GM23338 (cell line): ENCODE measurements at regions not wholly inside any gene's neighbourhood (a gene's known extent, or its start where the extent isn't known, plus 50 kb on each side); places are given as distances from the start of the nearest gene placed in this dataset.

ENCODE experiments used
- ATAC-seq: fragments of 200-7000 bp; cut with Tn5 transposase; 3 replicates; pipeline ENCODE4 v1.9.1; 2020
- DNase-seq: peaks from one replicate; pipeline ENCODE4 v3.0.0-alpha.2; 2015; ENCODE audit warnings: low spot score
- H2AFZ ChIP-seq: fragments of 200-600 bp; sonication (generic); 2 replicates; pipeline ENCODE4 v1.8.0; 2016; ENCODE audit warnings: antibody characterized with exemption, mild to moderate bottlenecking, moderate library complexity
- H3F3A ChIP-seq: fragments of 200-600 bp; sonication (generic); replicated peaks from 2 replicates; pipeline ENCODE4 v1.8.0; 2017; ENCODE audit warnings: antibody characterized with exemption, mixed run types, low read depth
- H3K27ac ChIP-seq: fragments of 200-600 bp; sonication (generic); 2 replicates; pipeline ENCODE4 v1.6.1; 2016; ENCODE audit warnings: low read depth
- H3K27me3 ChIP-seq: fragments of 200-600 bp; sonication (generic); 2 replicates; pipeline ENCODE4 v1.8.0; 2016; ENCODE audit warnings: mild to moderate bottlenecking, mixed run types, moderate library complexity; ENCODE audit not compliant: insufficient read depth
- H3K36me3 ChIP-seq: fragments of 200-600 bp; sonication (generic); 2 replicates; pipeline ENCODE4 v1.8.0; 2016; ENCODE audit warnings: mild to moderate bottlenecking; ENCODE audit not compliant: insufficient read depth
- H3K4me1 ChIP-seq: fragments of 200-600 bp; sonication (generic); 2 replicates; pipeline ENCODE4 v1.8.0; 2016; ENCODE audit warnings: mild to moderate bottlenecking, moderate library complexity; ENCODE audit not compliant: insufficient read depth
- H3K4me2 ChIP-seq: fragments of 200-600 bp; sonication (generic); 2 replicates; pipeline ENCODE4 v1.7.1; 2017; ENCODE audit warnings: mixed run types
- H3K4me3 ChIP-seq: fragments of 200-600 bp; sonication (generic); 2 replicates; pipeline ENCODE4 v1.6.1; 2016; ENCODE audit warnings: mixed run types
- H3K79me2 ChIP-seq: fragments of 200-600 bp; sonication (generic); replicated peaks from 2 replicates; pipeline ENCODE4 v1.8.0; 2017; ENCODE audit warnings: mild to moderate bottlenecking; ENCODE audit not compliant: insufficient read depth
- H3K9me2 ChIP-seq: fragments of 200-600 bp; sonication (generic); 2 replicates; pipeline ENCODE4 v1.8.0; 2017; ENCODE audit not compliant: insufficient read depth
- H4K20me1 ChIP-seq: fragments of 200-600 bp; sonication (generic); replicated peaks from 2 replicates; pipeline ENCODE4 v1.8.0; 2017; ENCODE audit warnings: mild to moderate bottlenecking; ENCODE audit not compliant: insufficient read depth
- H3K27ac Mint-ChIP-seq: 2 replicates; pipeline ENCODE4 v1.8.0; 2020; ENCODE audit warnings: inconsistent platforms, mild to moderate bottlenecking, moderate library complexity, mixed read lengths
- H3K27me3 Mint-ChIP-seq: 3 replicates; pipeline ENCODE4 v1.8.0; 2022; ENCODE audit warnings: low read depth, mild to moderate bottlenecking, moderate library complexity, mixed read lengths, inconsistent platforms; ENCODE audit not compliant: insufficient read depth, poor library complexity
- H3K36me3 Mint-ChIP-seq: 3 replicates; pipeline ENCODE4 v1.8.0; 2021; ENCODE audit warnings: low read depth, mild to moderate bottlenecking, inconsistent platforms, moderate library complexity, mixed read lengths
- H3K4me1 Mint-ChIP-seq: 3 replicates; pipeline ENCODE4 v1.8.0; 2020; ENCODE audit warnings: mild to moderate bottlenecking, inconsistent platforms, mixed read lengths
- H3K4me3 Mint-ChIP-seq: 3 replicates; pipeline ENCODE4 v1.8.0; 2021; ENCODE audit warnings: moderate library complexity, mild to moderate bottlenecking, inconsistent platforms, mixed read lengths
- H3K9me3 Mint-ChIP-seq: 3 replicates; pipeline ENCODE4 v1.8.0; 2020; ENCODE audit warnings: moderate library complexity, mild to moderate bottlenecking, inconsistent platforms, mixed read lengths
- CREB1 ChIP-seq: fragments of 250-450 bp; sonication (Bioruptor Pico); IDR thresholded peaks from 2 replicates; pipeline ENCODE4 v1.5.0; 2020; ENCODE audit warnings: low read depth, mild to moderate bottlenecking, moderate library complexity
- CTCF ChIP-seq, 2 experiments: fragments of 200-600 bp in 1 of 2; sonication (generic) in 1 of 2; conservative IDR thresholded peaks; 2 replicates each; pipeline versions ENCODE4 v1.5.1 to v1.6.1; 2016 to 2017; ENCODE audit warnings: antibody characterized with exemption in 2 of 2, low read depth in 2 of 2, mild to moderate bottlenecking in 2 of 2, moderate library complexity in 1 of 2
- EZH2phosphoT487 ChIP-seq: fragments of 200-600 bp; sonication (generic); IDR thresholded peaks from one replicate; pipeline ENCODE4 v1.8.1; 2018; ENCODE audit warnings: antibody characterized with exemption; ENCODE audit not compliant: unreplicated experiment
- JUNB ChIP-seq: IDR thresholded peaks from one replicate; pipeline ENCODE4 v1.6.1; 2016; ENCODE audit warnings: antibody characterized with exemption; ENCODE audit not compliant: unreplicated experiment
- NANOG ChIP-seq: IDR thresholded peaks from 2 replicates; pipeline ENCODE4 v1.6.1; 2016; ENCODE audit warnings: antibody characterized with exemption, borderline replicate concordance
- STAT1 ChIP-seq: IDR thresholded peaks from one replicate; pipeline ENCODE4 v1.6.1; 2016; ENCODE audit warnings: antibody characterized with exemption; ENCODE audit not compliant: unreplicated experiment
- ZNF114 ChIP-seq: fragments of 250-450 bp; sonication (Bioruptor Pico); IDR thresholded peaks from 2 replicates; pipeline ENCODE4 v1.5.0; 2020; ENCODE audit warnings: mild to moderate bottlenecking, moderate library complexity
- TF ChIP-seq, protein P1 (sequence below): fragments of 250-450 bp; sonication (Bioruptor Pico); IDR thresholded peaks from 2 replicates; pipeline ENCODE4 v1.5.0; 2020; ENCODE audit warnings: mild to moderate bottlenecking, moderate library complexity
- TF ChIP-seq, protein P2 (sequence below): IDR thresholded peaks from one replicate; pipeline ENCODE4 v1.6.1; 2018; ENCODE audit warnings: antibody characterized with exemption; ENCODE audit not compliant: unreplicated experiment

DNA sequence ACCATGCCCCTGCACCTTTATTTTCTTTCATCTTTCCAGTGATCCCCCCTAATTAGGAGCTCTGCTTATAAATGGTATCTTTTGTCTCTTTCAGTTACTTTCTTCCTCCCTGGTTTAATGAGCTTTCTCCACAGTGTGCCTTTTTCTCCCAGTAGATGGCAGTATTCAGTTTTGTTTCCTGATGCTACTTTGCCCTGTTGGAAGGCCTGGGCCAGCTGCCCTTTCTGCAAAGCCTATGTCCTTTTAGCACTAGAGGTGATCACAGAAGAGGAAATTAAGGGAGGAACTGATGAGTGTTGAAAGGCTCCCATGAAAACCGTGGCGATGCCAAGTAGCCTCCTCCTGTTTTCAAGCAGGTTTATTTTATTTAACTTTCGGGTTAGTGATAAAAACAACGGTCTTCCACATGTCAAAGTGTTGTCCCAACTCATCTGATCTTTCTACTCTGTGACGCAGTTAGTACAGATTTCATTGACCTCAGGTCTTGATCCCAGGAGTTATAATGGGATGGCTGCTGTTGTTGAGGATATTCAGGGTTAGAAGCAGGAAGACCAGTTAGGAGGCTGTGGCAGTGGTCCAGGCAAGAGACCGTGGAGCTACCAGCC is 184.2 kb upstream of the BMP2 start:
- no peaks in the 10 kb centered on the region for H3K27me3 ChIP-seq
- no peak overlapping the region for H3K4me3 ChIP-seq
- peak; percentile 78 for DNase-seq
- no peak overlapping the region; the same call in 1 of the 2 replicates for H2AFZ ChIP-seq
- H3K36me3 ChIP-seq: no peaks in the 10 kb centered on the region
- H3K9me2 ChIP-seq: no peaks in the 10 kb centered on the region
- Mint-ChIP-seq H3K4me1 (no peaks in the 10 kb centered on the region), H3K4me3 (no peak overlapping the region), H3K27me3 (no peaks in the 10 kb centered on the region), H3K36me3 (no peaks in the 10 kb centered on the region), H3K27ac (no peak overlapping the region), H3K9me3 (no peaks in the 10 kb centered on the region)
- no peak overlapping the region for H3K4me2 ChIP-seq
- TF ChIP-seq CTCF (conservative IDR thresholded peaks at IDR 0.05; ENCODE audit: low read depth in 2 of 2): peak; percentile 83 to 92
- TF ChIP-seq NANOG: no peak
- no peaks in the 10 kb centered on the region for H3F3A ChIP-seq
- H3K79me2 ChIP-seq: no peaks in the 10 kb centered on the region
- H3K4me1 ChIP-seq: no peaks in the 10 kb centered on the region
- peak; percentile 97 for ATAC-seq
- no peaks in the 10 kb centered on the region for H4K20me1 ChIP-seq
- no peak overlapping the region for H3K27ac ChIP-seq

DNA sequence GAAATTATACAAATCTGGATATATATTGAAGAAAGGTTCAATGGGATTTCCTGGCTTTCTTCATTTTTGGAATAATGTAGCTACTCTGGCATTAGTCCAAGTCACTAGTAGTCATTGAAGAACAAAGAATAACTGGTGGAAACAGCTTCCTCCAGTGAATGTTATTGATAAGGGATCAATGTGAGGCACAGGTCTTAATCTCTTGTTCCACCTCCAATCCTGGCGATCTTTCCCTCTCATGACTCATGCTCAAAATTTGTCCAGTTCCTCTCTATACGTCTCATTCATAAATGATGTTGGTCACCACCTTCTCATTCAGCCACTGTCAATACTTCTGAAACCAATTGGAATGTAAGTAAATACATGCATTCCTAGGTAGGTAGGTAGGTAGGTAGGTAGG is 185.0 kb upstream of the BMP2 start:
- Mint-ChIP-seq H3K27me3 (no peaks in the 10 kb centered on the region), H3K27ac (no peak overlapping the region), H3K36me3 (no peaks in the 10 kb centered on the region), H3K9me3 (no peaks in the 10 kb centered on the region), H3K4me3 (no peak overlapping the region), H3K4me1 (no peaks in the 10 kb centered on the region)
- H3K4me3 ChIP-seq: no peak overlapping the region
- no peaks in the 10 kb centered on the region for H4K20me1 ChIP-seq
- H3K36me3 ChIP-seq: no peaks in the 10 kb centered on the region
- no peaks in the 10 kb centered on the region for H3K4me1 ChIP-seq
- no peak overlapping the region for H2AFZ ChIP-seq
- no peaks in the 10 kb centered on the region for H3F3A ChIP-seq
- H3K27me3 ChIP-seq: no peaks in the 10 kb centered on the region
- no peak for ATAC-seq
- no peak for DNase-seq
- H3K27ac ChIP-seq: no peak overlapping the region
- no peak overlapping the region for H3K4me2 ChIP-seq
- H3K79me2 ChIP-seq: no peaks in the 10 kb centered on the region
- H3K9me2 ChIP-seq: no peaks in the 10 kb centered on the region
- TF ChIP-seq STAT1 (no peak), EZH2phosphoT487 (no peak), JUNB (no peak), ZNF114 (CRISPR knock-in tag) (no peak), CREB1 (no peak)
- TF ChIP-seq, protein P1, sequence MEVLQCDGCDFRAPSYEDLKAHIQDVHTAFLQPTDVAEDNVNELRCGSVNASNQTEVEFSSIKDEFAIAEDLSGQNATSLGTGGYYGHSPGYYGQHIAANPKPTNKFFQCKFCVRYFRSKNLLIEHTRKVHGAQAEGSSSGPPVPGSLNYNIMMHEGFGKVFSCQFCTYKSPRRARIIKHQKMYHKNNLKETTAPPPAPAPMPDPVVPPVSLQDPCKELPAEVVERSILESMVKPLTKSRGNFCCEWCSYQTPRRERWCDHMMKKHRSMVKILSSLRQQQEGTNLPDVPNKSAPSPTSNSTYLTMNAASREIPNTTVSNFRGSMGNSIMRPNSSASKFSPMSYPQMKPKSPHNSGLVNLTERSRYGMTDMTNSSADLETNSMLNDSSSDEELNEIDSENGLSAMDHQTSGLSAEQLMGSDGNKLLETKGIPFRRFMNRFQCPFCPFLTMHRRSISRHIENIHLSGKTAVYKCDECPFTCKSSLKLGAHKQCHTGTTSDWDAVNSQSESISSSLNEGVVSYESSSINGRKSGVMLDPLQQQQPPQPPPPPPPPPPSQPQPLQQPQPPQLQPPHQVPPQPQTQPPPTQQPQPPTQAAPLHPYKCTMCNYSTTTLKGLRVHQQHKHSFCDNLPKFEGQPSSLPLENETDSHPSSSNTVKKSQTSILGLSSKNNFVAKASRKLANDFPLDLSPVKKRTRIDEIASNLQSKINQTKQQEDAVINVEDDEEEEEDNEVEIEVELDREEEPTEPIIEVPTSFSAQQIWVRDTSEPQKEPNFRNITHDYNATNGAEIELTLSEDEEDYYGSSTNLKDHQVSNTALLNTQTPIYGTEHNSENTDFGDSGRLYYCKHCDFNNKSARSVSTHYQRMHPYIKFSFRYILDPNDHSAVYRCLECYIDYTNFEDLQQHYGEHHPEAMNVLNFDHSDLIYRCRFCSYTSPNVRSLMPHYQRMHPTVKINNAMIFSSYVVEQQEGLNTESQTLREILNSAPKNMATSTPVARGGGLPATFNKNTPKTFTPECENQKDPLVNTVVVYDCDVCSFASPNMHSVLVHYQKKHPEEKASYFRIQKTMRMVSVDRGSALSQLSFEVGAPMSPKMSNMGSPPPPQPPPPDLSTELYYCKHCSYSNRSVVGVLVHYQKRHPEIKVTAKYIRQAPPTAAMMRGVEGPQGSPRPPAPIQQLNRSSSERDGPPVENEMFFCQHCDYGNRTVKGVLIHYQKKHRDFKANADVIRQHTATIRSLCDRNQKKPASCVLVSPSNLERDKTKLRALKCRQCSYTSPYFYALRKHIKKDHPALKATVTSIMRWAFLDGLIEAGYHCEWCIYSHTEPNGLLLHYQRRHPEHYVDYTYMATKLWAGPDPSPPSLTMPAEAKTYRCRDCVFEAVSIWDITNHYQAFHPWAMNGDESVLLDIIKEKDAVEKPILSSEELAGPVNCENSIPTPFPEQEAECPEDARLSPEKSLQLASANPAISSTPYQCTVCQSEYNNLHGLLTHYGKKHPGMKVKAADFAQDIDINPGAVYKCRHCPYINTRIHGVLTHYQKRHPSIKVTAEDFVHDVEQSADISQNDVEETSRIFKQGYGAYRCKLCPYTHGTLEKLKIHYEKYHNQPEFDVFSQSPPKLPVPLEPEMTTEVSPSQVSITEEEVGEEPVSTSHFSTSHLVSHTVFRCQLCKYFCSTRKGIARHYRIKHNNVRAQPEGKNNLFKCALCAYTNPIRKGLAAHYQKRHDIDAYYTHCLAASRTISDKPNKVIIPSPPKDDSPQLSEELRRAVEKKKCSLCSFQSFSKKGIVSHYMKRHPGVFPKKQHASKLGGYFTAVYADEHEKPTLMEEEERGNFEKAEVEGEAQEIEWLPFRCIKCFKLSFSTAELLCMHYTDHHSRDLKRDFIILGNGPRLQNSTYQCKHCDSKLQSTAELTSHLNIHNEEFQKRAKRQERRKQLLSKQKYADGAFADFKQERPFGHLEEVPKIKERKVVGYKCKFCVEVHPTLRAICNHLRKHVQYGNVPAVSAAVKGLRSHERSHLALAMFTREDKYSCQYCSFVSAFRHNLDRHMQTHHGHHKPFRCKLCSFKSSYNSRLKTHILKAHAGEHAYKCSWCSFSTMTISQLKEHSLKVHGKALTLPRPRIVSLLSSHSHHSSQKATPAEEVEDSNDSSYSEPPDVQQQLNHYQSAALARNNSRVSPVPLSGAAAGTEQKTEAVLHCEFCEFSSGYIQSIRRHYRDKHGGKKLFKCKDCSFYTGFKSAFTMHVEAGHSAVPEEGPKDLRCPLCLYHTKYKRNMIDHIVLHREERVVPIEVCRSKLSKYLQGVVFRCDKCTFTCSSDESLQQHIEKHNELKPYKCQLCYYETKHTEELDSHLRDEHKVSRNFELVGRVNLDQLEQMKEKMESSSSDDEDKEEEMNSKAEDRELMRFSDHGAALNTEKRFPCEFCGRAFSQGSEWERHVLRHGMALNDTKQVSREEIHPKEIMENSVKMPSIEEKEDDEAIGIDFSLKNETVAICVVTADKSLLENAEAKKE (CRISPR knock-in tag): no peak
- TF ChIP-seq, protein P2, sequence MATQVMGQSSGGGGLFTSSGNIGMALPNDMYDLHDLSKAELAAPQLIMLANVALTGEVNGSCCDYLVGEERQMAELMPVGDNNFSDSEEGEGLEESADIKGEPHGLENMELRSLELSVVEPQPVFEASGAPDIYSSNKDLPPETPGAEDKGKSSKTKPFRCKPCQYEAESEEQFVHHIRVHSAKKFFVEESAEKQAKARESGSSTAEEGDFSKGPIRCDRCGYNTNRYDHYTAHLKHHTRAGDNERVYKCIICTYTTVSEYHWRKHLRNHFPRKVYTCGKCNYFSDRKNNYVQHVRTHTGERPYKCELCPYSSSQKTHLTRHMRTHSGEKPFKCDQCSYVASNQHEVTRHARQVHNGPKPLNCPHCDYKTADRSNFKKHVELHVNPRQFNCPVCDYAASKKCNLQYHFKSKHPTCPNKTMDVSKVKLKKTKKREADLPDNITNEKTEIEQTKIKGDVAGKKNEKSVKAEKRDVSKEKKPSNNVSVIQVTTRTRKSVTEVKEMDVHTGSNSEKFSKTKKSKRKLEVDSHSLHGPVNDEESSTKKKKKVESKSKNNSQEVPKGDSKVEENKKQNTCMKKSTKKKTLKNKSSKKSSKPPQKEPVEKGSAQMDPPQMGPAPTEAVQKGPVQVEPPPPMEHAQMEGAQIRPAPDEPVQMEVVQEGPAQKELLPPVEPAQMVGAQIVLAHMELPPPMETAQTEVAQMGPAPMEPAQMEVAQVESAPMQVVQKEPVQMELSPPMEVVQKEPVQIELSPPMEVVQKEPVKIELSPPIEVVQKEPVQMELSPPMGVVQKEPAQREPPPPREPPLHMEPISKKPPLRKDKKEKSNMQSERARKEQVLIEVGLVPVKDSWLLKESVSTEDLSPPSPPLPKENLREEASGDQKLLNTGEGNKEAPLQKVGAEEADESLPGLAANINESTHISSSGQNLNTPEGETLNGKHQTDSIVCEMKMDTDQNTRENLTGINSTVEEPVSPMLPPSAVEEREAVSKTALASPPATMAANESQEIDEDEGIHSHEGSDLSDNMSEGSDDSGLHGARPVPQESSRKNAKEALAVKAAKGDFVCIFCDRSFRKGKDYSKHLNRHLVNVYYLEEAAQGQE: no peak
